ENCODE measurements at regions not wholly inside any gene's neighbourhood (a gene's known extent, or its start where the extent isn't known, plus 50 kb on each side); places are given as distances from the start of the nearest gene placed in this dataset.
"Not testable (repeated sequence)": the region's sequence is repeated elsewhere in the genome, so short reads cannot be mapped to it uniquely, and the experiment has no call there.

GRCh38 chr15:30761365-30761764 is 135.4 kb downstream of the ARHGAP11B start:
- not testable (repeated sequence) for TF ChIP-seq POLR2A, POLR2AphosphoS5 (IDR thresholded peaks at IDR 0.05)
- TF ChIP-seq, protein P1, sequence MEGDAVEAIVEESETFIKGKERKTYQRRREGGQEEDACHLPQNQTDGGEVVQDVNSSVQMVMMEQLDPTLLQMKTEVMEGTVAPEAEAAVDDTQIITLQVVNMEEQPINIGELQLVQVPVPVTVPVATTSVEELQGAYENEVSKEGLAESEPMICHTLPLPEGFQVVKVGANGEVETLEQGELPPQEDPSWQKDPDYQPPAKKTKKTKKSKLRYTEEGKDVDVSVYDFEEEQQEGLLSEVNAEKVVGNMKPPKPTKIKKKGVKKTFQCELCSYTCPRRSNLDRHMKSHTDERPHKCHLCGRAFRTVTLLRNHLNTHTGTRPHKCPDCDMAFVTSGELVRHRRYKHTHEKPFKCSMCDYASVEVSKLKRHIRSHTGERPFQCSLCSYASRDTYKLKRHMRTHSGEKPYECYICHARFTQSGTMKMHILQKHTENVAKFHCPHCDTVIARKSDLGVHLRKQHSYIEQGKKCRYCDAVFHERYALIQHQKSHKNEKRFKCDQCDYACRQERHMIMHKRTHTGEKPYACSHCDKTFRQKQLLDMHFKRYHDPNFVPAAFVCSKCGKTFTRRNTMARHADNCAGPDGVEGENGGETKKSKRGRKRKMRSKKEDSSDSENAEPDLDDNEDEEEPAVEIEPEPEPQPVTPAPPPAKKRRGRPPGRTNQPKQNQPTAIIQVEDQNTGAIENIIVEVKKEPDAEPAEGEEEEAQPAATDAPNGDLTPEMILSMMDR (IDR thresholded peaks at IDR 0.05), result not testable (repeated sequence)

Data from gastroesophageal sphincter (tissue), 3 donors.